ENCODE measurements at regions not wholly inside any gene's neighbourhood (a gene's known extent, or its start where the extent isn't known, plus 50 kb on each side); places are given as distances from the start of the nearest gene placed in this dataset.
A peak's percentile ranks its signal among the peaks of the same experiment; 100 is the strongest.

DNA sequence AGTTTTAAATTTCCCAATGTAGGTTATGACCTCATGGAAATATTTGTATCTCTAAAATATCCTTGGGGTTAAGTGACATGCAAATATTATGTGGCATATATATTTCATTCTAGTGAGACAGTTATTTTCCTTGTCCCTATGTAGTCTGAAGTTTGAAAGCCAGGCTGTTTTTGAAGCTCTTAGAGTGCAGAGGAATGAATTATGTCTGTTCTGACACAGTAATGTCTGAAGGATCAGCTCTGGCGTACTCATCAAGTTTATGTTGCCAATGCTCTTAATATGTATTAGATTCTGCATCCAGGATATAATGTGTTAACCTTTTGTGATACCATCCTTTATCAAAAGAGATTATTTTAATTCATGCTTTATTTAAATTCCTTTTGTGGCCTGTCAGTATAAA lies 355.8 kb downstream of the PCDH7 start:
- H3K4me3 ChIP-seq: no peak overlapping the region
- H3K27ac ChIP-seq: peak overlapping the region; percentile 50
- no peaks in the 10 kb centered on the region for H3K27me3 ChIP-seq
- H3K36me3 ChIP-seq: no peaks in the 10 kb centered on the region
- no peaks in the 10 kb centered on the region for H3K9me3 ChIP-seq (ENCODE audit: low read depth)
- TF ChIP-seq, protein P1, sequence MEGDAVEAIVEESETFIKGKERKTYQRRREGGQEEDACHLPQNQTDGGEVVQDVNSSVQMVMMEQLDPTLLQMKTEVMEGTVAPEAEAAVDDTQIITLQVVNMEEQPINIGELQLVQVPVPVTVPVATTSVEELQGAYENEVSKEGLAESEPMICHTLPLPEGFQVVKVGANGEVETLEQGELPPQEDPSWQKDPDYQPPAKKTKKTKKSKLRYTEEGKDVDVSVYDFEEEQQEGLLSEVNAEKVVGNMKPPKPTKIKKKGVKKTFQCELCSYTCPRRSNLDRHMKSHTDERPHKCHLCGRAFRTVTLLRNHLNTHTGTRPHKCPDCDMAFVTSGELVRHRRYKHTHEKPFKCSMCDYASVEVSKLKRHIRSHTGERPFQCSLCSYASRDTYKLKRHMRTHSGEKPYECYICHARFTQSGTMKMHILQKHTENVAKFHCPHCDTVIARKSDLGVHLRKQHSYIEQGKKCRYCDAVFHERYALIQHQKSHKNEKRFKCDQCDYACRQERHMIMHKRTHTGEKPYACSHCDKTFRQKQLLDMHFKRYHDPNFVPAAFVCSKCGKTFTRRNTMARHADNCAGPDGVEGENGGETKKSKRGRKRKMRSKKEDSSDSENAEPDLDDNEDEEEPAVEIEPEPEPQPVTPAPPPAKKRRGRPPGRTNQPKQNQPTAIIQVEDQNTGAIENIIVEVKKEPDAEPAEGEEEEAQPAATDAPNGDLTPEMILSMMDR (IDR thresholded peaks at IDR 0.05; ENCODE audit: low read depth, low read length): no peak
- DNase-seq (ENCODE audit: low read depth in 1 of 2, low spot score in 1 of 2): no peak
- H3K4me1 ChIP-seq (ENCODE audit: low read depth): peaks cover 15% of the 10 kb centered on the region

DNA sequence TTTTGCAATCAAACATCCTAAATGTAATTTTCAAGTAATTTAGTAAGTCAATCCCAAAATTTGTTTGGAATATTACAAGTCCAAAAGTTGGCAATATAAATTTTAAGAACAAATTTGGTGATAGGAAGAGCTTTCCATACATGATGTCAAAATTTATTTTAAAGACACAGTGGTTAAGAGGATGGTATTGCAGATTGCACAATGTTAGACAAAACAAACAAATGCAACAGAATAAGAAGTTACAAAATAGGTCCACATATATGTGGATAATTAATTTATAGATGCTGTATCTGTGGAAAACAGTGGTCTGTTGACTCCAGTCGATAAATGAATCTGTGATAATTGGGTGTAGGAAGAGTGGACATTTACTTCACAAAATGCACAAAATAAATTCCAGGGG lies 358.5 kb downstream of the PCDH7 start:
- DNase-seq (ENCODE audit: low read depth in 1 of 2, low spot score in 1 of 2): no peak
- Histone ChIP-seq H3K27me3 (no peaks in the 10 kb centered on the region), H3K27ac (no peak overlapping the region), H3K4me3 (no peak overlapping the region), H3K36me3 (no peaks in the 10 kb centered on the region), H3K4me1 (ENCODE audit: low read depth) (peaks cover 20% of the 10 kb centered on the region), H3K9me3 (ENCODE audit: low read depth) (no peaks in the 10 kb centered on the region)
- TF ChIP-seq, protein P1 (IDR thresholded peaks at IDR 0.05; ENCODE audit: low read depth, low read length): no peak

DNA sequence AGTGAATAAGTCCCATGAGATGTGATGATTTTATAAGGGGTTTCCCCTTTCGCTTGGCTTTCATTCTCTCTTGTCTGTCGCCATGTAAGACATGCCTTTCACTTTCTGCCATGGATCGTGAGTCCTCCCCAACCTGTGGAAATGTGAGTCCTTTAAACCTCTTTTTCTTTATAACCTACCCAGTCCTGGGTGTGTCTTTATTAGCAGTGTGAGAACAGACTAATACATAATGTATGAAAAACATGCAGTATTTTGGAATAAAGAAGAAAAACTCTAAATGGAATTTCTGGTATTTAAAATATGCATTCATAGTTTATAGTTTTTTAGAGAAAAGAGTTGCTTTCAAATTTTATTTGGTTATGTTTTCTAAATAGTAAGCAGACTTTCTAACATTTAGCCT lies 360.7 kb downstream of the PCDH7 start:
- TF ChIP-seq, protein P1 (IDR thresholded peaks at IDR 0.05; ENCODE audit: low read depth, low read length): no peak
- no peak overlapping the region for H3K27ac ChIP-seq

DNA sequence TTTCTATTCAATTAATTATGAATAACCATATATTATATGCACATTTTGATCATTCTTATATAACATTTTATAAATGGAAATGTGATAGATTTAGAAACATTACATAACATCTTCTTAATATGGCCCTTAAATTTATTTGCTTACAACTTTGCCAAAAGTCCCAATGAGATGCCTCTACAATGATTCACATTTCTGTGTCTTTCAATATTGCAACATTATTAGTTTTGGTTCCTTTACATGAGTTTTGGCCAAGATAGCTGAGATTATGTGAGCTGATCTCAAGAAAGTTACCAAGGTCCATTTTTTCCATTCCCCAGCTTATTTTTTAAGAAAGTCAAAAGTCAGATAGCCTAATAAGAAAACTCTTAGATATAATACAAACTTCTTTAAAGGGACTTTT lies 361.2 kb downstream of the PCDH7 start:
- H3K36me3 ChIP-seq: no peaks in the 10 kb centered on the region
- no peak overlapping the region for H3K27ac ChIP-seq
- H3K4me3 ChIP-seq: no peak overlapping the region
- H3K4me1 ChIP-seq (ENCODE audit: low read depth): peaks cover 26% of the 10 kb centered on the region
- TF ChIP-seq, protein P1 (IDR thresholded peaks at IDR 0.05; ENCODE audit: low read depth, low read length): no peak
- H3K27me3 ChIP-seq: no peaks in the 10 kb centered on the region
- DNase-seq (ENCODE audit: low read depth in 1 of 2, low spot score in 1 of 2): peak in 1 of 2 donors; percentile 54
- H3K9me3 ChIP-seq (ENCODE audit: low read depth): no peaks in the 10 kb centered on the region

More for the DNA sequence above, 360.7 kb downstream of the PCDH7 start:
- no peaks in the 10 kb centered on the region for H3K36me3 ChIP-seq
- H3K27me3 ChIP-seq: no peaks in the 10 kb centered on the region
- no peak overlapping the region for H3K4me3 ChIP-seq
- no peaks in the 10 kb centered on the region for H3K9me3 ChIP-seq (ENCODE audit: low read depth)
- DNase-seq (ENCODE audit: low read depth in 1 of 2, low spot score in 1 of 2): no peak
- H3K4me1 ChIP-seq (ENCODE audit: low read depth): peaks cover 25% of the 10 kb centered on the region

DNA sequence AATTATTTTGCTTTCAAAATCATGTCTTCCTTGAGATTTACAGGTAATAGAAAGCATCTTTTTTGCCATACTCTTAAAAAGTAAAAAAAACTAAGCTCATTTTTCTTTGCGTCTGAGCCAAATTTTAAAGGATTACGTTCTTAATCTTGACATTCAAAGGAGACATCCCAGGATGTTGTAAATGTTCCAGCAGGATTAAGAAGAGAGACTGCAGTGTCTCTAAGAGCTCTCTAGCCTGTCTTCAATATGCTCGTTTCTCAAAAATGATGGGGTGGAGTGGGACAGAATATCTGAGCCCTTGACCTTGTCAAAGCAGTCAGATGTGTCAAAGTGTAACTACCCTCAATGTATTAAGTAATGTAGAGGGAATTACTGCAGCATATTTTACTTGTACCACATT lies 363.3 kb downstream of the PCDH7 start:
- Histone ChIP-seq H3K4me3 (no peak overlapping the region), H3K36me3 (no peaks in the 10 kb centered on the region), H3K9me3 (ENCODE audit: low read depth) (no peaks in the 10 kb centered on the region), H3K4me1 (ENCODE audit: low read depth) (peaks cover 43% of the 10 kb centered on the region), H3K27ac (peak overlapping the region; percentile 59), H3K27me3 (no peaks in the 10 kb centered on the region)
- TF ChIP-seq, protein P1 (IDR thresholded peaks at IDR 0.05; ENCODE audit: low read depth, low read length): no peak
- DNase-seq (ENCODE audit: low read depth in 1 of 2, low spot score in 1 of 2): no peak
